ENCODE measurements at regions not wholly inside any gene's neighbourhood (a gene's known extent, or its start where the extent isn't known, plus 50 kb on each side); places are given as distances from the start of the nearest gene placed in this dataset.

- Mint-ChIP-seq H3K27me3 (peaks cover 12% of the 10 kb centered on the region), H3K4me3 (no peak overlapping the region), H3K27ac (no peak overlapping the region), H3K4me1 (ENCODE audit: low read depth) (peaks cover 16% of the 10 kb centered on the region), H3K9me3 (no peaks in the 10 kb centered on the region), H3K36me3 (ENCODE audit: low read depth) (no peaks in the 10 kb centered on the region)
- ChIA-PET CTCF (interaction anchor here (1.0 to 1.4 kb wide), 2 partner anchors 118 to 218 kb away, joined by 3 read pairs; no protein-coding TSS in a partner anchor), POLR2A (interaction anchor here (1.3 kb wide), 1 partner anchor 8 kb away, joined by 5 read pairs; no protein-coding TSS in a partner anchor)
- ATAC-seq = no peak
- no peak for DNase-seq
- intact Hi-C loops (cut with micrococcal nuclease) = loop anchor here (5.0 to 10.0 kb wide), 2 partner anchors 115 to 323 kb away; no protein-coding TSS in a partner anchor
- TF ChIP-seq, protein P1, sequence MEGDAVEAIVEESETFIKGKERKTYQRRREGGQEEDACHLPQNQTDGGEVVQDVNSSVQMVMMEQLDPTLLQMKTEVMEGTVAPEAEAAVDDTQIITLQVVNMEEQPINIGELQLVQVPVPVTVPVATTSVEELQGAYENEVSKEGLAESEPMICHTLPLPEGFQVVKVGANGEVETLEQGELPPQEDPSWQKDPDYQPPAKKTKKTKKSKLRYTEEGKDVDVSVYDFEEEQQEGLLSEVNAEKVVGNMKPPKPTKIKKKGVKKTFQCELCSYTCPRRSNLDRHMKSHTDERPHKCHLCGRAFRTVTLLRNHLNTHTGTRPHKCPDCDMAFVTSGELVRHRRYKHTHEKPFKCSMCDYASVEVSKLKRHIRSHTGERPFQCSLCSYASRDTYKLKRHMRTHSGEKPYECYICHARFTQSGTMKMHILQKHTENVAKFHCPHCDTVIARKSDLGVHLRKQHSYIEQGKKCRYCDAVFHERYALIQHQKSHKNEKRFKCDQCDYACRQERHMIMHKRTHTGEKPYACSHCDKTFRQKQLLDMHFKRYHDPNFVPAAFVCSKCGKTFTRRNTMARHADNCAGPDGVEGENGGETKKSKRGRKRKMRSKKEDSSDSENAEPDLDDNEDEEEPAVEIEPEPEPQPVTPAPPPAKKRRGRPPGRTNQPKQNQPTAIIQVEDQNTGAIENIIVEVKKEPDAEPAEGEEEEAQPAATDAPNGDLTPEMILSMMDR (IDR thresholded peaks at IDR 0.05) = no peak
Observed at GRCh38 chr9:91032121-91032531, 230.5 kb downstream of the SYK start.

DNA sequence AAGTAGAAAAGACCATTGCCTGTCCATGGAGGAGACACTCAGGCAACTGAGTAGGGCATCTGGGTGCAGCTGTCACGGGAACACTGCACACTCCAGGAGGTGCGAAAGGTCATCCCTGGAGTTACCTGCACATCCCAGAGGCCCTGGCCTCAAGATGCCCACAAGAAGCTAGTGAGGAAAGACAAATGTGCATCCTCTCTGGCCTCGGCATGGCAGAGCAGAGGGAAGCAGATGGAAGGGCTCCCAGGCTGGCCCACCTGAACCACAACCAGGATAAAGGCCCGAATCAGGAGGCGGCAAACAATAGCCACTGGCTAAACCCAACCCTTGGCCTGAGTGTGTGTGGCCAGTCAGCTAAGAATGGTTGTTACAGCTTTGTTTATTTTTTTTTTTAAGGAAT lies 231.7 kb downstream of the SYK start:
- TF ChIP-seq, protein P1 (IDR thresholded peaks at IDR 0.05) = no peak
- Mint-ChIP-seq H3K36me3 (ENCODE audit: low read depth) (no peaks in the 10 kb centered on the region), H3K4me3 (no peak overlapping the region), H3K4me1 (ENCODE audit: low read depth) (peaks cover 26% of the 10 kb centered on the region), H3K9me3 (no peaks in the 10 kb centered on the region), H3K27me3 (peaks cover 12% of the 10 kb centered on the region), H3K27ac (no peak overlapping the region)
- DNase-seq = no peak
- ChIA-PET POLR2A (interaction anchor here (1.3 to 2.2 kb wide), 2 partner anchors 10 to 393 kb away, joined by 5 to 6 read pairs; no protein-coding TSS in a partner anchor), CTCF (interaction anchor here (0.8 to 3.2 kb wide), 16 partner anchors 9 to 482 kb away, joined by 3 to 19 read pairs (median 3); no protein-coding TSS in a partner anchor)
- no peak for ATAC-seq
- intact Hi-C loops (cut with micrococcal nuclease) = loop anchor here (5.0 to 10.0 kb wide), 2 partner anchors 116 to 322 kb away; no protein-coding TSS in a partner anchor

GRCh38 chr9:91033797-91034196 lies 232.2 kb downstream of the SYK start:
- peak; percentile 19 for ATAC-seq
- TF ChIP-seq, protein P1 (IDR thresholded peaks at IDR 0.05) = peak; percentile 74
- ChIA-PET POLR2A (interaction anchor here (2.2 kb wide), 1 partner anchor 393 kb away, joined by 6 read pairs; no protein-coding TSS in a partner anchor), CTCF (interaction anchor here (0.7 to 3.2 kb wide), 19 partner anchors 8 to 482 kb away, joined by 3 to 19 read pairs (median 3); no protein-coding TSS in a partner anchor)
- DNase-seq = peak; percentile 79
- no peaks in the 10 kb centered on the region for H3K36me3 Mint-ChIP-seq (ENCODE audit: low read depth)
- no peak overlapping the region for H3K27ac Mint-ChIP-seq
- peaks cover 9% of the 10 kb centered on the region for H3K27me3 Mint-ChIP-seq
- H3K9me3 Mint-ChIP-seq = no peaks in the 10 kb centered on the region
- no peak overlapping the region for H3K4me3 Mint-ChIP-seq
- intact Hi-C loops (cut with micrococcal nuclease) = loop anchor here (5.0 to 10.0 kb wide), 2 partner anchors 116 to 321 kb away; no protein-coding TSS in a partner anchor
- H3K4me1 Mint-ChIP-seq (ENCODE audit: low read depth) = peaks cover 32% of the 10 kb centered on the region

- peaks cover 37% of the 10 kb centered on the region for H3K4me1 Mint-ChIP-seq (ENCODE audit: low read depth)
- intact Hi-C loops (cut with micrococcal nuclease) = loop anchor here (5.0 to 10.0 kb wide), 2 partner anchors 117 to 320 kb away; no protein-coding TSS in a partner anchor
- H3K27me3 Mint-ChIP-seq = peaks cover 5% of the 10 kb centered on the region
- CTCF ChIA-PET = interaction anchor here (0.7 to 3.2 kb wide), 10 partner anchors 10 to 398 kb away, joined by 3 to 19 read pairs (median 4); no protein-coding TSS in a partner anchor
- no peak for DNase-seq
- H3K27ac Mint-ChIP-seq = no peak overlapping the region
- TF ChIP-seq, protein P1 (IDR thresholded peaks at IDR 0.05) = no peak
- no peaks in the 10 kb centered on the region for H3K9me3 Mint-ChIP-seq
- H3K4me3 Mint-ChIP-seq = no peak overlapping the region
- POLR2A ChIA-PET = interaction anchor here (2.2 kb wide), 1 partner anchor 392 kb away, joined by 6 read pairs; no protein-coding TSS in a partner anchor
- no peak for ATAC-seq
- no peaks in the 10 kb centered on the region for H3K36me3 Mint-ChIP-seq (ENCODE audit: low read depth)
Observed at GRCh38 chr9:91034521-91034920, 232.9 kb downstream of the SYK start.

All from activated CD8-positive, alpha-beta T cell treated with anti-CD3 and anti-CD28 coated beads for 36 hours (primary cell).